ENCODE measurements at regions not wholly inside any gene's neighbourhood (a gene's known extent, or its start where the extent isn't known, plus 50 kb on each side); places are given as distances from the start of the nearest gene placed in this dataset.

- DNase-seq (ENCODE audit: low read depth, low spot score), result no peak
Measured at GRCh38 chr12:115467531-115467930, 783.6 kb upstream of the TBX3 start.

- no peak for DNase-seq (ENCODE audit: low read depth, low spot score)
Measured at GRCh38 chr12:115466076-115466475, 782.1 kb upstream of the TBX3 start.

GRCh38 chr12:115464661-115465060 is 780.7 kb upstream of the TBX3 start:
- DNase-seq (ENCODE audit: low read depth, low spot score), result no peak

- DNase-seq (ENCODE audit: low read depth, low spot score), result no peak
Measured at GRCh38 chr12:115464111-115464581, 780.2 kb upstream of the TBX3 start.

- DNase-seq (ENCODE audit: low read depth, low spot score), result no peak
Measured at GRCh38 chr12:115461401-115461800, 777.4 kb upstream of the TBX3 start.

GRCh38 chr12:115457798-115458197 is 773.8 kb upstream of the TBX3 start:
- no peak for DNase-seq (ENCODE audit: low read depth, low spot score)

DNA sequence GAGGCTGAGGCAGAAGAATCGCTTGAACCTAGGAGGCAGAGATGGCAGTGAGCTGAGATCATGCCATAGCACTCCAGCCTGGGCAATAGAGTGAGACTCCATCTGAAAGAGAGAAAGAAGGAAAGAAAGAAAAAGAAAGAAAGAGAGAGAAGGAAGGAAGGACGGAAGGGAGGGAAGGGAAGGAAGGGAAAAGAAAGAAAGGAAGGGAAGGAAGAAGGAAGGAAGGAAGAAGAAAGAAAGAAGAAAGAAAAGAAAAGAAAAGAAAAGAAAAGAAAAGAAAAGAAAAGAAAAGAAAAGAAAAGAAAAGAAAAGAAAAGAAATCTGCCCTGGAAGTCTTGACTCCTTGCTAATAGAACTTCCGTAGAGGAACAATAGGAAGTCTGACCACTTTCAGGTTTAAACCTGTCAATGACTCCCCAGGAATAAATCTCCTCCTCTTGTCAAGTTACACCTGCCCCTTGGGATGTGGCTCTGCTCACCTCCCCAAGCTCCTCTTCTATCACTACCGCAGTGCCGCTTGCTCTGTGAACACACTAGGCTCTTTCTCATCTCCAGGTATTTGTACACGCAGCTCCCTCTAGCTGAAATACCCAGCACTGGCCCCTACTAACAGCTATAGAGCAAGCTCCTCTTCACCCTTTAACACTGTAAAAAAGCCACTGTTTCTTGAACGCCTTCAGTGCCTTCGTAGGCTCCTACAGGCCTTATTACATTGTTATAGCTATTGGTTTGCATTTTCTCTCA is 773.1 kb upstream of the TBX3 start:
- DNase-seq (ENCODE audit: low read depth, low spot score), result no peak

DNA sequence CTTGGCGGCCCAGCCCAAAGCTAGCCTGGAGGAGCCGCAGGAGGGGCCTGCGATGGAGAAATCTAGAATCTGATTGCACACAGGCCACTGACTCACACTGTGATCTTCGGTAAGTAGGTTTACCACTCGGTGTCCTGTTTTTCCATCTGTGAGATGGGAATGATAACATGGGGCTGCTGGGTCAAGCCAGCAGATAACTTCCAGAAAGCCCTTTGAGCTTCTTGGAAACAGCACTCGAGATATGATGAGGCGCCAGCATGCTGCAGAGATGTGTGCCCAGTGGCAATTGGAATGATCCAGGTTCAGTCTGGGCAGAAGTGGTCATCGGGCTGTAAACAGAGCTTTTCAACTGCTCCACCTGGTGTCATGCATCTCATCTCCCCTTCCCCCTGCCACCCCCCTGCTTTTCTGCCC is 771.3 kb upstream of the TBX3 start:
- DNase-seq (ENCODE audit: low read depth, low spot score), result no peak

GRCh38 chr12:115452751-115453281 is 768.8 kb upstream of the TBX3 start:
- DNase-seq (ENCODE audit: low read depth, low spot score), result no peak

GRCh38 chr12:115451780-115452736 is 768.1 kb upstream of the TBX3 start:
- no peak for DNase-seq (ENCODE audit: low read depth, low spot score)

DNA sequence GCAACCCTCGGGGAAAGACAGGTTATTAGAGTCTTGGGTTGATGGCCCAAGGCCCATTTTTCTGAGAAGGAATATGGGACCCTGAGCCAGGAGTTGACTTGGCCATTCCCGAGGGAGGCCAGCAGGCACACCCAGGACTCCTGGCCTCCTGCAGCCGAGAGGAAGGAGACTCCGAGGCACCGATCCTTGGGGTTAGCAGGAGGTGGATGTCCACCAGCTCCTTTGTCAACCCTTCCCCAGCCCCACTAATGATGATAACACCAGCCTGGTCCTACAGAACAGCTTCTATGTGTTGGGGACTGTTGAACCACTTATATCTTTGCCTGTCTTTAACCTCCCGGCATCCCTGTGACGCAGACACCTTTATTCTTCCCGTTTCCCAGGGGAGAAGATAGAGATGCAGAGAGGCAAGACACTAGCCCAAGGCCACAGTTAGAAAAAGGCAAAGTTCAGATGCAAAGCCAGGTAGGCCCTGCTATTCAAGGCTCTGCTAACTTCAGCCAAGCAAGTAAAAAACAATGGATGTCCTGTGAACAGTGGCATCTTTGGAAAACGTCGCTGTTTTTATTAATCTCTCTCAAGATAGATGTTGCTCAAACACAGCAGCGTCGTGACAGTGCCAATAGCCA is 767.3 kb upstream of the TBX3 start:
- DNase-seq (ENCODE audit: low read depth, low spot score), result no peak

DNA sequence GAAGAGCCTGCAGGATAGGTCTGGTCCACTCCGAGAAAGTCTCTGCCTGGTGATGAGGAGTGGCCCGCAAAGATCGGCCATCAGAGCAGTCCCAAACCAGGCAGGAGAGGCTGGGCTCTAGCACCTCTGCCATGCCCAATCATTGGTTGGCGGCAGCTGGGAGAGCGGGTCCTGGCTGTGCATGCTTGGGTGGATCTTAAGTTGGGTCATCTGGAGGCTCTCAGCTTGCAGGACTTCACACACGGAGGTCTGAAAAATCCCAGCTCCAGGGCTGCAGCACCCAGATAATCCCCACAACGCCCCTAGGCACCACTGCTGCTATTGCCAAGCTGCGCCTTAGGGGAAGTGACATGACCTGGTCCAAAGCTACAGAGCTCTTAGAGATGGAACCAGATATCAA is 766.7 kb upstream of the TBX3 start:
- DNase-seq (ENCODE audit: low read depth, low spot score), result no peak

DNA sequence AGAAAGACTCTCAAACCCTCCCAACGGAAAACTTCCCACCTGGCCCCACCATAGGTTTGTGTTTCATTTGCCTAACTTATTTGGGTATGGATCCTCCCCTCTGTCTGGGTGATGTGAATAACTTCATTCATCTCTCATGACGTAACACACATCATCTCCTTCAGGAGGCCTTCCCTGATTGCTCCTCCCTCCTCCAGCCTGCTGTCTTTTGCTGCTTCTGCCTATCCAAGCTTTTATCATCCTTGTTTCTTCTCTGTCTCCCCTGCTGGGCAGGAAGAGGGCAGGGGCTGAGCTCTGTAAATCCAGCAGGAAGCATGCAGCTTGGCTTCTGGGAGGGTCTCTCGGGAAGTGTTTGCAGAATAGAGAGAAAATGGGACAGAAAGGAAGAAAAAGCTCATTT is 766.0 kb upstream of the TBX3 start:
- DNase-seq (ENCODE audit: low read depth, low spot score), result no peak

GRCh38 chr12:115449526-115449925 is 765.6 kb upstream of the TBX3 start:
- DNase-seq (ENCODE audit: low read depth, low spot score), result no peak

DNA sequence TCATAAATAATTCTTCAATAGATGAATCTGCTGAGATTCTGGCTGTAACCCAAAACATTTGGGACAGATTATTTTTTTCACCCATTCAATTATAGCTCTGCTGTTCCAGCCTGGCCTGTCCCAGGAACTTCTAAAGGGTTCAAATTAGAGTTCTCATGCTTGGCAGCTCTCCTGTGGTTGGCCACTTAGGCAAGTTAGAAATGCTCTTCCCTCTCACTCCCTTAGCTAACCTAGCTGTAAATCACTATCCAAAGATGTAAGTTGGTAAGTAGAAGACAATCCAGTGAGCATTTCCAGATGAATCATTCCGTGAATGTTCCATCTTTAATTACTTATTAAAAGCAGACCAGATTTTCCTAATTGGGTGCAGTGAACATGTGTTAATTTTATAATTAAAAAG is 760.4 kb upstream of the TBX3 start:
- DNase-seq (ENCODE audit: low read depth, low spot score), result no peak

DNA sequence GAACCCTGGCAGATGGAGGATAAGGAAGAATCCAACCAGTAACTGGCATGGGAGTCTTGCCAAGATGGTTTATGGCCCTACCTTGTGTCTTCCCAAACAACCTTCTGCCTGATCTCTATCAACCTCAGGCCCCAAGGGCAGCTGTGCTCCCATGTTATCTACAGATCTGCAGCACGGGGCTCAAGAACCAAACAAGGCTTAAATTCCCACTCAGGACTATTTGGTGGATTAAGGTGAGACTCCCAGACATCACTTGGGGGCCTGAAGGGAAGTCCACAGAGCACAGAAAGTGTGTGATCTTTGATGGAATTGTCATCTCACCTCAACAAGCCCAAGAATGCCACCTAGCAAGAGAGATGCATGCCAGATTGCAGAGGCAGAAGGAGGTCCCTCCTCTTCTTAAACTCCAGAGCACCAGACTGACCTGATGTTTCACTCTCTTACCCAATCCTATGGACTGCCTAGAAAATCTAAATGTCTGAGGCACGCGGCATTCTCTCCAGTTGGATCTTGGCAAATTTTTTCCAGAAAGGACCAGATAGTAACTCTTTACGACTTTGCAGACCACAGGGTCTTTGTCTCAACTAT is 759.5 kb upstream of the TBX3 start:
- DNase-seq (ENCODE audit: low read depth, low spot score), result no peak

- no peak for DNase-seq (ENCODE audit: low read depth, low spot score)
Measured at GRCh38 chr12:115440438-115440837, 756.5 kb upstream of the TBX3 start.

DNA sequence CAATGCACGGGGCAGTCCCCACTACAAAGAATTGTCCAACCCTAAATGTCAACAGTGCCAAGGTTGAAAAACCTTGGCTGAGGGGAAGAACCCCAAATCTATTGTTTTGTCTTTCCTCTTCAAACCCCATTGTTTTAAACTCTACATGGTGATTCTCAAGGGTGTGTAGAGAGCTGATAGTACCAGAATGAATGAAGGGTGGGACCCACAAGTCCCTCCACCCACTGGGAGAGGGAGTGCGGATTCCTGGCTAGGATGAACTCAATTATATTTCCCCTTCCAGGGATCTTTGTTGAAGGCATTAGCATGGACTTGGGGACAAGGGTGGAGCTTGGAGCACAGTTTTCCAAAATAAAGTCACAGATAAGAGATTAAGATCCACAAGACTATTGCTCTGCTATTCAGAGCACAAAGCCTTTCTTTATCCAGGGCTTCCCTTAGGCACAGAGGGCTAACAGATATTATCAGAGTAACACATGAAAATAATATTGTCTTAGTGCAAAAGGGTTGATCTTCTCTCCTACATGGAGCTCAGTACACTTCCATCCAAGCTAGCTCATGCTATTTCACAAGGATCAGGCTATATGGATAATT is 755.1 kb upstream of the TBX3 start:
- DNase-seq (ENCODE audit: low read depth, low spot score), result no peak

DNA sequence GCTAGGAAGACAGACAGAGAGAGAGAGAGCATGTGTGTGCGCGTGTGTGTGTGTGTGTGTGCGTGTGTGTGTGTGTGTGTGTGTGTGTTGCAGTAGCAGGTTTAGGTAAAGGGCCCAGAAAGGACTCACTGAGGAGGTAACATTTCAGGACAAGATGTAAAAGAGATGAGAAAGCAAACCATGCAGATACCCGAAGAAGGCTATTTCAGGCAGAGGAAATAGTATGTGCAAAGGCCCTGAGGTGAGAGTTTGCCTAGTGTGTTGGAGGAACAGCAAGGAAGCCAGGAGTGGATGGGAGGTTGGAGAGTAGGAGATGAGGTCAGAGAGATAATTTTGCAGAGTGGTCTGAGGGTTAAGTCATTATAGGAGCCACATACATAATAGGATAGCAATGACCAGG is 754.3 kb upstream of the TBX3 start:
- DNase-seq (ENCODE audit: low read depth, low spot score), result no peak

DNA sequence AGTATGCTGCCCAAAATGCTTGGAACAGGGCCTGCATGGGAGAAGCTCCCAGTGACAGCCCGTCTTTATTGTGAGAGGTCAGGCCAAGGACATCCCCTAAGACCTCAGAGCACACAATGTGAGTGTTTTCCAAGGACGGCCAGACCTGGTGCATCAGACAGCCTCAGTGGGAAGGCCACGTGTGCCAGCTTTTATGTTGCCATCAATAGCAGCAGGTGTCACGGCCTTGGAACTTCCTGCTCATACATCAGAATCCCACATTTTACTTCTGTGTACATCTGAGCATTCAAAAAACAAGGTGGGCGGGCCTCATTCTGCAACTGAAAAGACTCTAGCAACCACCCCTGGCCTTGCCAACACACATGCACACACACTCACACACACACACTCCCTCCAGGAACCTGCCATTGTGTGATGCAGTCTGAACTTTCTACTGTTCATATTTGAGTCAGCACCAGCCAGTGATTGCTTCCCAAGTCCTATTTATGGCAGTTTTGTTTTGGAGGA is 753.1 kb upstream of the TBX3 start:
- DNase-seq (ENCODE audit: low read depth, low spot score), result no peak

GRCh38 chr12:115433014-115433634 is 749.1 kb upstream of the TBX3 start:
- DNase-seq (ENCODE audit: low read depth, low spot score), result no peak
